Endodermal cell (in vitro differentiated cells): ENCODE measurements at regions not wholly inside any gene's neighbourhood (a gene's known extent, or its start where the extent isn't known, plus 50 kb on each side); places are given as distances from the start of the nearest gene placed in this dataset.
A peak's percentile ranks its signal among the peaks of the same experiment; 100 is the strongest.

Source experiments
- DNase-seq: peaks from one replicate; pipeline ENCODE4 v3.0.0-alpha.2; 2017
- H3K27ac ChIP-seq: 2 replicates; pipeline ENCODE4 v1.5.1; 2013; ENCODE audit warnings: mild to moderate bottlenecking, low read depth, low read length, moderate library complexity
- H3K27me3 ChIP-seq: 2 replicates; pipeline ENCODE4 v1.6.1; 2013; ENCODE audit warnings: mild to moderate bottlenecking, low read length, moderate library complexity; ENCODE audit not compliant: insufficient read depth, control insufficient read depth, poor library complexity, severe bottlenecking
- H3K36me3 ChIP-seq: 2 replicates; pipeline ENCODE4 v1.7.0; 2013; ENCODE audit warnings: mild to moderate bottlenecking, low read length, moderate library complexity; ENCODE audit not compliant: control insufficient read depth, insufficient read depth
- H3K4me1 ChIP-seq: one replicate; pipeline ENCODE4 v1.7.0; 2013; ENCODE audit warnings: low read length; ENCODE audit not compliant: control insufficient read depth, insufficient read depth
- H3K4me3 ChIP-seq: 2 replicates; pipeline ENCODE4 v1.5.1; 2013; ENCODE audit warnings: mild to moderate bottlenecking, low read length, moderate library complexity
- H3K9ac ChIP-seq: 2 replicates; pipeline ENCODE4 v1.6.1; 2013; ENCODE audit warnings: mild to moderate bottlenecking, low read length, moderate library complexity; ENCODE audit not compliant: poor library complexity, severe bottlenecking; ENCODE audit errors: extremely low read depth
- H3K9me3 ChIP-seq: 2 replicates; pipeline ENCODE4 v1.6.1; 2013; ENCODE audit warnings: mild to moderate bottlenecking, low read length, moderate library complexity; ENCODE audit not compliant: control insufficient read depth
- H3K27ac Mint-ChIP-seq: 2 replicates; pipeline ENCODE4 v1.8.0; 2020; ENCODE audit warnings: mixed read lengths
- H3K27me3 Mint-ChIP-seq: 2 replicates; pipeline ENCODE4 v1.8.0; 2021; ENCODE audit warnings: mild to moderate bottlenecking, mixed read lengths; ENCODE audit not compliant: insufficient read depth
- H3K36me3 Mint-ChIP-seq: 2 replicates; pipeline ENCODE4 v1.8.0; 2020; ENCODE audit warnings: low read depth, mixed read lengths
- H3K4me1 Mint-ChIP-seq: 2 replicates; pipeline ENCODE4 v1.8.0; 2020; ENCODE audit warnings: mixed read lengths
- H3K4me3 Mint-ChIP-seq: 2 replicates; pipeline ENCODE4 v1.8.0; 2020; ENCODE audit warnings: mild to moderate bottlenecking, moderate library complexity, mixed read lengths
- H3K9me3 Mint-ChIP-seq: 2 replicates; pipeline ENCODE4 v1.8.0; 2020; ENCODE audit warnings: mild to moderate bottlenecking, mixed read lengths
- CTCF ChIP-seq: fragments of 200-600 bp; sonication (generic); conservative IDR thresholded peaks from 2 replicates; pipeline ENCODE4 v1.5.0; 2021; ENCODE audit warnings: antibody characterized with exemption, mild to moderate bottlenecking
- WGBS, 2 experiments: methylation state at CpG; one replicate each; pipeline versions ENCODE4 v1.1.5 to v1.1.7; 2013; ENCODE audit warnings: missing lambda C conversion rate in 2 of 2, mixed read lengths in 1 of 2; ENCODE audit not compliant: insufficient coverage in 1 of 2, insufficient read length in 1 of 2; 5-methylcytosine and 5-hydroxymethylcytosine counted together

- DNase-seq, result no peak
- Histone ChIP-seq H3K9ac (no peak overlapping the region), H3K27ac (no peak overlapping the region), H3K4me1 (no peaks in the 10 kb centered on the region), H3K36me3 (no peaks in the 10 kb centered on the region), H3K4me3 (no peak overlapping the region), H3K9me3 (no peaks in the 10 kb centered on the region), H3K27me3 (no peaks in the 10 kb centered on the region)
- no peak overlapping the region for H3K4me3 Mint-ChIP-seq
- no peak overlapping the region for H3K27ac Mint-ChIP-seq
- no peaks in the 10 kb centered on the region for H3K9me3 Mint-ChIP-seq
- no peak for TF ChIP-seq CTCF
- 94 to 100% methylated on average over 4 to 5 of the region's 5 CpGs for WGBS, 2 experiments
- no peaks in the 10 kb centered on the region for H3K36me3 Mint-ChIP-seq
- H3K27me3 Mint-ChIP-seq, result peaks cover 2% of the 10 kb centered on the region
- H3K4me1 Mint-ChIP-seq, result peaks cover 9% of the 10 kb centered on the region
Measured at GRCh38 chr17:69605571-69605970, 191.1 kb downstream of the MAP2K6 start.

- Mint-ChIP-seq H3K36me3 (no peaks in the 10 kb centered on the region), H3K9me3 (no peaks in the 10 kb centered on the region), H3K27ac (no peak overlapping the region), H3K4me1 (peaks cover 9% of the 10 kb centered on the region), H3K4me3 (no peak overlapping the region), H3K27me3 (peaks cover 2% of the 10 kb centered on the region)
- Histone ChIP-seq H3K4me3 (no peak overlapping the region), H3K4me1 (no peaks in the 10 kb centered on the region), H3K36me3 (no peaks in the 10 kb centered on the region), H3K27me3 (no peaks in the 10 kb centered on the region), H3K9ac (no peak overlapping the region), H3K9me3 (no peaks in the 10 kb centered on the region), H3K27ac (no peak overlapping the region)
- WGBS, 2 experiments, result 77 to 80% methylated on average over 2 to 5 of the region's 5 CpGs
- TF ChIP-seq CTCF, result no peak
- no peak for DNase-seq
Measured at GRCh38 chr17:69606142-69606800, 191.8 kb downstream of the MAP2K6 start.

- no peaks in the 10 kb centered on the region for H3K4me1 ChIP-seq
- H3K9ac ChIP-seq, result no peak overlapping the region
- no peaks in the 10 kb centered on the region for H3K27me3 ChIP-seq
- peaks cover 2% of the 10 kb centered on the region for H3K27me3 Mint-ChIP-seq
- TF ChIP-seq CTCF, result peak; percentile 97
- H3K9me3 Mint-ChIP-seq, result peaks cover 3% of the 10 kb centered on the region
- H3K9me3 ChIP-seq, result no peaks in the 10 kb centered on the region
- H3K36me3 Mint-ChIP-seq, result no peaks in the 10 kb centered on the region
- whole genome bisulfite sequencing, 2 experiments, result 42 to 45% methylated on average over 3 to 6 of the region's 6 CpGs
- no peak overlapping the region for H3K4me3 Mint-ChIP-seq
- peaks cover 9% of the 10 kb centered on the region for H3K4me1 Mint-ChIP-seq
- DNase-seq, result peak; percentile 89
- H3K4me3 ChIP-seq, result no peak overlapping the region
- no peaks in the 10 kb centered on the region for H3K36me3 ChIP-seq
- no peak overlapping the region for H3K27ac Mint-ChIP-seq
- H3K27ac ChIP-seq, result peak overlapping the region; percentile 50
Measured at GRCh38 chr17:69607162-69607834, 192.8 kb downstream of the MAP2K6 start.
